Liver (tissue), 8 donors: ENCODE measurements at regions not wholly inside any gene's neighbourhood (a gene's known extent, or its start where the extent isn't known, plus 50 kb on each side); places are given as distances from the start of the nearest gene placed in this dataset.
A peak's percentile ranks its signal among the peaks of the same experiment; 100 is the strongest.

ENCODE experiments used
- DNase-seq: peaks from one replicate; pipeline ENCODE4 v3.0.0-alpha.2; 2017; ENCODE audit warnings: low spot score
- H3K27ac ChIP-seq, 2 donors: one replicate each; pipeline ENCODE4 v1.7.0; 2013; ENCODE audit warnings: inconsistent platforms in 2 of 2, low read length in 2 of 2, control low read depth in 1 of 2, low read depth in 1 of 2, mild to moderate bottlenecking in 1 of 2
- H3K27me3 ChIP-seq, 4 donors: one replicate each; pipeline versions ENCODE4 v1.6.1 to v1.7.0; 2013; ENCODE audit warnings: low read length in 3 of 4, inconsistent platforms in 1 of 4, mild to moderate bottlenecking in 1 of 4, moderate library complexity in 1 of 4; ENCODE audit not compliant: control insufficient read depth in 4 of 4, insufficient read depth in 4 of 4
- H3K36me3 ChIP-seq, 4 donors: one replicate each; pipeline versions ENCODE4 v1.6.1 to v1.7.0; 2013; ENCODE audit warnings: low read length in 3 of 4, mild to moderate bottlenecking in 3 of 4, low read depth in 1 of 4, moderate library complexity in 1 of 4; ENCODE audit not compliant: control insufficient read depth in 4 of 4, insufficient read depth in 3 of 4
- H3K4me1 ChIP-seq, 4 donors: one replicate each; pipeline versions ENCODE4 v1.6.1 to v1.7.0; 2013; ENCODE audit warnings: low read length in 3 of 4, mild to moderate bottlenecking in 3 of 4, moderate library complexity in 1 of 4; ENCODE audit not compliant: control insufficient read depth in 4 of 4, insufficient read depth in 4 of 4
- H3K4me3 ChIP-seq, 3 donors: one replicate each; pipeline versions ENCODE4 v1.6.1 to v1.7.0; 2013; ENCODE audit warnings: low read length in 3 of 3, control low read depth in 1 of 3, low read depth in 1 of 3, mild to moderate bottlenecking in 1 of 3
- H3K9ac ChIP-seq, 2 donors: one replicate each; pipeline ENCODE4 v1.7.0; 2013; ENCODE audit warnings: low read length in 2 of 2, mild to moderate bottlenecking in 2 of 2, moderate library complexity in 2 of 2, control low read depth in 1 of 2, low read depth in 1 of 2
- H3K9me3 ChIP-seq, 4 donors: one replicate each; pipeline versions ENCODE4 v1.6.1 to v1.7.0; 2013; ENCODE audit warnings: low read length in 3 of 4; ENCODE audit not compliant: control insufficient read depth in 4 of 4
- CTCF ChIP-seq: fragments of 150-350 bp; IDR thresholded peaks from 2 replicates; pipeline ENCODE4 v1.5.1; 2017; ENCODE audit warnings: improper control_type of control experiment, low read depth, low read length; ENCODE audit not compliant: missing input control
- EGR1 ChIP-seq, 2 donors: IDR thresholded peaks; 2 replicates each; pipeline ENCODE4 v1.6.1; 2016 to 2018; ENCODE audit warnings: antibody characterized with exemption in 2 of 2, low read depth in 2 of 2
- FOXA1 ChIP-seq: IDR thresholded peaks from 2 replicates; pipeline ENCODE4 v1.6.1; 2016; ENCODE audit warnings: antibody characterized with exemption
- FOXA2 ChIP-seq: IDR thresholded peaks from 2 replicates; pipeline ENCODE4 v1.6.1; 2016; ENCODE audit warnings: antibody characterized with exemption
- GABPA ChIP-seq, 2 donors: IDR thresholded peaks in 1 of 2; conservative IDR thresholded peaks in 1 of 2; 2 replicates each; pipeline ENCODE4 v1.6.1; 2016; ENCODE audit warnings: antibody characterized with exemption in 2 of 2, mild to moderate bottlenecking in 1 of 2, moderate library complexity in 1 of 2
- HNF4A ChIP-seq, 2 donors: conservative IDR thresholded peaks; 2 replicates each; pipeline ENCODE4 v1.6.1; 2016; ENCODE audit warnings: antibody characterized with exemption in 2 of 2, mild to moderate bottlenecking in 2 of 2
- HNF4G ChIP-seq: IDR thresholded peaks from 2 replicates; pipeline ENCODE4 v1.6.1; 2016; ENCODE audit warnings: antibody characterized with exemption
- JUND ChIP-seq, 2 donors: IDR thresholded peaks; 2 replicates each; pipeline ENCODE4 v1.6.1; 2016; ENCODE audit warnings: antibody characterized with exemption in 2 of 2
- NR2F2 ChIP-seq: IDR thresholded peaks from 2 replicates; pipeline ENCODE4 v1.6.1; 2016; ENCODE audit warnings: antibody characterized with exemption
- RAD21 ChIP-seq, 2 donors: IDR thresholded peaks; 2 replicates each; pipeline ENCODE4 v1.6.1; 2016; ENCODE audit warnings: antibody characterized with exemption in 2 of 2, mild to moderate bottlenecking in 2 of 2
- REST ChIP-seq: IDR thresholded peaks from 2 replicates; pipeline ENCODE4 v1.6.1; 2016; ENCODE audit warnings: antibody characterized with exemption, mild to moderate bottlenecking
- RXRA ChIP-seq, 2 donors: IDR thresholded peaks; 2 replicates each; pipeline ENCODE4 v1.6.1; 2017 to 2018; ENCODE audit warnings: antibody characterized with exemption in 2 of 2, mild to moderate bottlenecking in 1 of 2
- SP1 ChIP-seq: IDR thresholded peaks from 2 replicates; pipeline ENCODE4 v1.6.1; 2018; ENCODE audit warnings: antibody characterized with exemption, mild to moderate bottlenecking
- TAF1 ChIP-seq: conservative IDR thresholded peaks from 2 replicates; pipeline ENCODE4 v1.6.1; 2016; ENCODE audit warnings: antibody characterized with exemption, mild to moderate bottlenecking
- YY1 ChIP-seq: IDR thresholded peaks from 2 replicates; pipeline ENCODE4 v1.6.1; 2016; ENCODE audit warnings: antibody characterized with exemption, mild to moderate bottlenecking
- WGBS: extraction: QIAGEN DNeasy Blood & Tissue Kit; methylation state at CpG from one replicate; pipeline ENCODE4 v1.1.7; 2013; 5-methylcytosine and 5-hydroxymethylcytosine counted together
- TF ChIP-seq, protein P1 (sequence below): IDR thresholded peaks from 2 replicates; pipeline ENCODE4 v1.6.1; 2016; ENCODE audit warnings: antibody characterized with exemption
- TF ChIP-seq, protein P2 (sequence below): IDR thresholded peaks from 2 replicates; pipeline ENCODE4 v1.6.1; 2016; ENCODE audit warnings: antibody characterized with exemption
- TF ChIP-seq, protein P3 (sequence below): IDR thresholded peaks from 2 replicates; pipeline ENCODE4 v1.6.1; 2016; ENCODE audit warnings: antibody characterized with exemption
- donor health status: healthy.
- donor health status: healthy.
- donor health status: healthy.
- donor health status: healthy.
- donor health status: healthy.

- TF ChIP-seq REST (no peak), RXRA (IDR thresholded peaks at IDR 0.05) (no peak), EGR1 (IDR thresholded peaks at IDR 0.05; ENCODE audit: low read depth in 2 of 2) (no peak), YY1 (no peak), JUND (IDR thresholded peaks at IDR 0.05) (no peak)
These were observed 206.4 kb upstream of the NCKAP5 start (continued) for GRCh38 chr2:133774654-133775015.

GRCh38 chr2:133776936-133777573 lies 208.8 kb upstream of the NCKAP5 start:
- no peak overlapping the region for H3K9ac ChIP-seq
- no peaks in the 10 kb centered on the region for H3K9me3 ChIP-seq
- H3K4me1 ChIP-seq = peaks cover 6 to 23% (median 16%) of the 10 kb centered on the region in 4 donors
- TF ChIP-seq, protein P1, sequence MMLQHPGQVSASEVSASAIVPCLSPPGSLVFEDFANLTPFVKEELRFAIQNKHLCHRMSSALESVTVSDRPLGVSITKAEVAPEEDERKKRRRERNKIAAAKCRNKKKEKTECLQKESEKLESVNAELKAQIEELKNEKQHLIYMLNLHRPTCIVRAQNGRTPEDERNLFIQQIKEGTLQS = no peak
- TF ChIP-seq CTCF (no peak), FOXA2 (no peak), HNF4G (peak; percentile 75), RAD21 (IDR thresholded peaks at IDR 0.05) (peak; percentile 26 to 29), REST (no peak), SP1 (peak; percentile 64), TAF1 (no peak), HNF4A (conservative IDR thresholded peaks at IDR 0.05) (peak; percentile 95), YY1 (no peak), RXRA (IDR thresholded peaks at IDR 0.05) (peak; percentile 68 to 70), JUND (IDR thresholded peaks at IDR 0.05) (peak; percentile 17 to 35), GABPA (IDR thresholded peaks at IDR 0.05 in 1 of 2, conservative IDR thresholded peaks at IDR 0.05 in 1 of 2) (no peak), NR2F2 (peak; percentile 66), FOXA1 (no peak), EGR1 (IDR thresholded peaks at IDR 0.05; ENCODE audit: low read depth in 2 of 2) (no peak)
- TF ChIP-seq, protein P2, sequence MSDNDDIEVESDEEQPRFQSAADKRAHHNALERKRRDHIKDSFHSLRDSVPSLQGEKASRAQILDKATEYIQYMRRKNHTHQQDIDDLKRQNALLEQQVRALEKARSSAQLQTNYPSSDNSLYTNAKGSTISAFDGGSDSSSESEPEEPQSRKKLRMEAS = no peak
- TF ChIP-seq, protein P3, sequence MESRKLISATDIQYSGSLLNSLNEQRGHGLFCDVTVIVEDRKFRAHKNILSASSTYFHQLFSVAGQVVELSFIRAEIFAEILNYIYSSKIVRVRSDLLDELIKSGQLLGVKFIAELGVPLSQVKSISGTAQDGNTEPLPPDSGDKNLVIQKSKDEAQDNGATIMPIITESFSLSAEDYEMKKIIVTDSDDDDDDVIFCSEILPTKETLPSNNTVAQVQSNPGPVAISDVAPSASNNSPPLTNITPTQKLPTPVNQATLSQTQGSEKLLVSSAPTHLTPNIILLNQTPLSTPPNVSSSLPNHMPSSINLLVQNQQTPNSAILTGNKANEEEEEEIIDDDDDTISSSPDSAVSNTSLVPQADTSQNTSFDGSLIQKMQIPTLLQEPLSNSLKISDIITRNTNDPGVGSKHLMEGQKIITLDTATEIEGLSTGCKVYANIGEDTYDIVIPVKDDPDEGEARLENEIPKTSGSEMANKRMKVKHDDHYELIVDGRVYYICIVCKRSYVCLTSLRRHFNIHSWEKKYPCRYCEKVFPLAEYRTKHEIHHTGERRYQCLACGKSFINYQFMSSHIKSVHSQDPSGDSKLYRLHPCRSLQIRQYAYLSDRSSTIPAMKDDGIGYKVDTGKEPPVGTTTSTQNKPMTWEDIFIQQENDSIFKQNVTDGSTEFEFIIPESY = peak; percentile 36
- peak overlapping the region; percentile 4 to 59 for H3K27ac ChIP-seq
- DNase-seq = no peak
- no peak overlapping the region for H3K4me3 ChIP-seq
- H3K36me3 ChIP-seq = no peaks in the 10 kb centered on the region
- no peaks in the 10 kb centered on the region for H3K27me3 ChIP-seq
- WGBS = 55% methylated on average over 8 of the region's 8 CpGs
